CD4-positive, alpha-beta T cell (primary cell): ENCODE measurements at regions not wholly inside any gene's neighbourhood (a gene's known extent, or its start where the extent isn't known, plus 50 kb on each side); places are given as distances from the start of the nearest gene placed in this dataset.
"Not testable (repeated sequence)": the region's sequence is repeated elsewhere in the genome, so short reads cannot be mapped to it uniquely, and the experiment has no call there.

Experiments used
- ATAC-seq: fragments of 200-7000 bp; cut with Tn5 transposase; one replicate; pipeline ENCODE4 v1.10.0; 2022; ENCODE audit warnings: mild to moderate bottlenecking; ENCODE audit not compliant: poor library complexity
- CTCF ChIA-PET: fragments of 350-600 bp; sonication (Branson Sonifier 250); formaldehyde crosslinking; loops from one replicate; lab custom pipeline; 2021; ENCODE audit warnings: antibody characterized with exemption, inconsistent platforms; lab: Charles Lee
- POLR2A ChIA-PET: fragments of 350-600 bp; sonication (Branson Sonifier 250); formaldehyde crosslinking; loops from one replicate; lab custom pipeline; 2021; ENCODE audit warnings: antibody characterized with exemption, inconsistent platforms; lab: Charles Lee
- DNase-seq, 14 experiments: peaks; one replicate each; pipeline ENCODE4 v3.0.0-alpha.2; 2013 to 2020; ENCODE audit warnings: mixed read lengths in 2 of 14
- H3K27ac ChIP-seq, 2 donors: one replicate each; pipeline versions ENCODE4 v1.5.1 to v1.7.0; 2013; ENCODE audit warnings: low read length in 2 of 2, low read depth in 1 of 2, mild to moderate bottlenecking in 1 of 2
- H3K27me3 ChIP-seq, 2 experiments: 1 replicate in 1 of 2; 2 replicates in 1 of 2; pipeline versions ENCODE4 v1.6.1 to v1.7.0; 2013; ENCODE audit warnings: low read length in 2 of 2, control low read depth in 1 of 2, mild to moderate bottlenecking in 1 of 2, moderate library complexity in 1 of 2; ENCODE audit not compliant: insufficient read depth in 2 of 2, control insufficient read depth in 1 of 2
- H3K36me3 ChIP-seq: one replicate; pipeline ENCODE4 v1.6.1; 2013; ENCODE audit warnings: low read length, control low read depth; ENCODE audit not compliant: insufficient read depth
- H3K4me1 ChIP-seq: one replicate; pipeline ENCODE4 v1.6.1; 2013; ENCODE audit warnings: low read length, control low read depth; ENCODE audit not compliant: insufficient read depth
- H3K4me3 ChIP-seq: one replicate; pipeline ENCODE4 v1.5.1; 2013; ENCODE audit warnings: mild to moderate bottlenecking, low read length, moderate library complexity
- H3K9me3 ChIP-seq, 2 experiments: 1 replicate in 1 of 2; 2 replicates in 1 of 2; pipeline versions ENCODE4 v1.6.1 to v1.7.0; 2013; ENCODE audit warnings: low read length in 2 of 2, mild to moderate bottlenecking in 2 of 2, control low read depth in 1 of 2, moderate library complexity in 1 of 2; ENCODE audit not compliant: control insufficient read depth in 1 of 2, insufficient read depth in 1 of 2
- H3K27ac Mint-ChIP-seq: one replicate; pipeline ENCODE4 v1.8.0; 2020; ENCODE audit warnings: mixed read lengths
- H3K27me3 Mint-ChIP-seq: one replicate; pipeline ENCODE4 v1.8.0; 2021; ENCODE audit warnings: mixed read lengths
- H3K36me3 Mint-ChIP-seq: one replicate; pipeline ENCODE4 v1.8.0; 2021; ENCODE audit warnings: low read depth, mixed read lengths
- H3K4me1 Mint-ChIP-seq: one replicate; pipeline ENCODE4 v1.8.0; 2021; ENCODE audit warnings: low read depth, mixed read lengths
- H3K4me3 Mint-ChIP-seq: one replicate; pipeline ENCODE4 v1.8.0; 2020; ENCODE audit warnings: mild to moderate bottlenecking, mixed read lengths
- H3K9me3 Mint-ChIP-seq: one replicate; pipeline ENCODE4 v1.8.0; 2020; ENCODE audit warnings: mixed read lengths
- CTCF ChIP-seq: fragments of 200-600 bp; IDR thresholded peaks from one replicate; pipeline ENCODE4 v1.8.0; 2022; ENCODE audit warnings: antibody characterized with exemption, mild to moderate bottlenecking
- intact Hi-C, 2 experiments: fragments of 100-400 bp; cut with DNase I in 1 of 2; cut with micrococcal nuclease in 1 of 2; formaldehyde crosslinking; loops; one replicate each; pipeline versions ENCODE4 v1.15.1 to v1.9.0; 2023 to 2025; cut with DNase I, micrococcal nuclease

- ChIA-PET CTCF (no interaction called here), POLR2A (no interaction called here)
- Histone ChIP-seq H3K27ac (no peak overlapping the region), H3K9me3 (peaks cover 2 to 4% of the 10 kb centered on the region in 2 experiments), H3K4me3 (no peak overlapping the region), H3K36me3 (no peaks in the 10 kb centered on the region), H3K4me1 (no peaks in the 10 kb centered on the region), H3K27me3 (no peaks in the 10 kb centered on the region)
- no peak for DNase-seq
- Mint-ChIP-seq H3K36me3 (no peaks in the 10 kb centered on the region), H3K9me3 (no peaks in the 10 kb centered on the region), H3K27me3 (no peaks in the 10 kb centered on the region), H3K4me3 (no peak overlapping the region), H3K4me1 (no peaks in the 10 kb centered on the region), H3K27ac (no peak overlapping the region)
- no peak for ATAC-seq
- TF ChIP-seq CTCF, result no peak
- intact Hi-C loops, result no loop called here
Measured at GRCh38 chr4:138113819-138114400, 128.2 kb downstream of the SLC7A11 start.

- H3K4me1 ChIP-seq, ATAC-seq, H3K27me3 Mint-ChIP-seq, H3K4me3 ChIP-seq, H3K27ac Mint-ChIP-seq, H3K4me1 Mint-ChIP-seq, H3K9me3 ChIP-seq, H3K27me3 ChIP-seq, POLR2A ChIA-PET, CTCF ChIA-PET, H3K9me3 Mint-ChIP-seq, intact Hi-C loops, H3K36me3 ChIP-seq, H3K27ac ChIP-seq, DNase-seq, H3K4me3 Mint-ChIP-seq, H3K36me3 Mint-ChIP-seq: not testable (repeated sequence)
Measured at GRCh38 chr4:138112890-138113289, 129.3 kb downstream of the SLC7A11 start.

- no peak for TF ChIP-seq CTCF
- Histone ChIP-seq H3K27me3 (no peaks in the 10 kb centered on the region), H3K27ac (no peak overlapping the region), H3K4me1 (no peaks in the 10 kb centered on the region), H3K9me3 (peaks cover 4% of the 10 kb centered on the region in 2 experiments), H3K4me3 (no peak overlapping the region), H3K36me3 (no peaks in the 10 kb centered on the region)
- no peak overlapping the region for H3K4me3 Mint-ChIP-seq
- H3K9me3 Mint-ChIP-seq, result no peaks in the 10 kb centered on the region
- H3K36me3 Mint-ChIP-seq, result no peaks in the 10 kb centered on the region
- no peaks in the 10 kb centered on the region for H3K27me3 Mint-ChIP-seq
- DNase-seq (no peak), ATAC-seq (no peak)
- ChIA-PET POLR2A (no interaction called here), CTCF (no interaction called here)
- no peaks in the 10 kb centered on the region for H3K4me1 Mint-ChIP-seq
- no peak overlapping the region for H3K27ac Mint-ChIP-seq
- intact Hi-C loops, result no loop called here
Measured at GRCh38 chr4:138112389-138112788, 129.8 kb downstream of the SLC7A11 start.

GRCh38 chr4:138111462-138112000, 130.6 kb downstream of the SLC7A11 start:
- POLR2A ChIA-PET, result no interaction called here
- H3K36me3 Mint-ChIP-seq, result no peaks in the 10 kb centered on the region
- Histone ChIP-seq H3K9me3 (peaks cover 4% of the 10 kb centered on the region in 2 experiments), H3K4me3 (no peak overlapping the region), H3K27me3 (no peaks in the 10 kb centered on the region), H3K36me3 (no peaks in the 10 kb centered on the region), H3K27ac (no peak overlapping the region), H3K4me1 (no peaks in the 10 kb centered on the region)
- intact Hi-C loops, result no loop called here
- ATAC-seq (no peak), DNase-seq (no peak)
- no peaks in the 10 kb centered on the region for H3K4me1 Mint-ChIP-seq
- H3K4me3 Mint-ChIP-seq, result no peak overlapping the region
- no peaks in the 10 kb centered on the region for H3K27me3 Mint-ChIP-seq
- no peaks in the 10 kb centered on the region for H3K9me3 Mint-ChIP-seq
- TF ChIP-seq CTCF, result no peak
- CTCF ChIA-PET, result no interaction called here
- H3K27ac Mint-ChIP-seq, result no peak overlapping the region
